Panc1 (cell line): ENCODE measurements at regions not wholly inside any gene's neighbourhood (a gene's known extent, or its start where the extent isn't known, plus 50 kb on each side); places are given as distances from the start of the nearest gene placed in this dataset.

Experiments
- TF ChIP-seq, protein P1 (sequence below): fragments of 450-650 bp; IDR thresholded peaks from 2 replicates; pipeline ENCODE4 v1.5.1; 2017; ENCODE audit warnings: mild to moderate bottlenecking
- TF ChIP-seq, protein P2 (sequence below), 2 experiments: IDR thresholded peaks; 2 replicates each; pipeline ENCODE4 v1.6.1; 2011 to 2012; ENCODE audit warnings: low read depth in 2 of 2, control low read depth in 1 of 2, low read length in 1 of 2, mild to moderate bottlenecking in 1 of 2, moderate library complexity in 1 of 2; ENCODE audit not compliant: insufficient read depth in 1 of 2

DNA sequence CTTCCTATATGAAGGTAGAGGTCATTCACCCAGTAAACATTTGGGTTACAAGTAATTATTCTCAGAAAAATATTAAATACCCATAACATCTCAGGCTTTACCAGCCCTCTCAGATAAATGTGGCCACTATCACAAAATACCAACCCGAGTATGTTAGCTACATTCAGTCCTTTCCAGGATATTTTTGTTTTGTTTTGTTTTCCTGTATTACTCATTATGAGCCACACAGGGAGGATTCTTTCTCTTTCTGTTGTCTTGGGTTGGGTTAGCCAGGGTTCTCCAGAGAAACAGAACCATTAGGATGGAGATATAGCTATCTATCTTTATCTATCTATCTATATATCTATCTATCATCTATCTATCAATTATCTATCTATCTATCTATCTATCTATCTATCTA is 947.6 kb upstream of the MDGA2 start:
- TF ChIP-seq, protein P1, sequence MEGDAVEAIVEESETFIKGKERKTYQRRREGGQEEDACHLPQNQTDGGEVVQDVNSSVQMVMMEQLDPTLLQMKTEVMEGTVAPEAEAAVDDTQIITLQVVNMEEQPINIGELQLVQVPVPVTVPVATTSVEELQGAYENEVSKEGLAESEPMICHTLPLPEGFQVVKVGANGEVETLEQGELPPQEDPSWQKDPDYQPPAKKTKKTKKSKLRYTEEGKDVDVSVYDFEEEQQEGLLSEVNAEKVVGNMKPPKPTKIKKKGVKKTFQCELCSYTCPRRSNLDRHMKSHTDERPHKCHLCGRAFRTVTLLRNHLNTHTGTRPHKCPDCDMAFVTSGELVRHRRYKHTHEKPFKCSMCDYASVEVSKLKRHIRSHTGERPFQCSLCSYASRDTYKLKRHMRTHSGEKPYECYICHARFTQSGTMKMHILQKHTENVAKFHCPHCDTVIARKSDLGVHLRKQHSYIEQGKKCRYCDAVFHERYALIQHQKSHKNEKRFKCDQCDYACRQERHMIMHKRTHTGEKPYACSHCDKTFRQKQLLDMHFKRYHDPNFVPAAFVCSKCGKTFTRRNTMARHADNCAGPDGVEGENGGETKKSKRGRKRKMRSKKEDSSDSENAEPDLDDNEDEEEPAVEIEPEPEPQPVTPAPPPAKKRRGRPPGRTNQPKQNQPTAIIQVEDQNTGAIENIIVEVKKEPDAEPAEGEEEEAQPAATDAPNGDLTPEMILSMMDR = no peak
- TF ChIP-seq, protein P2, sequence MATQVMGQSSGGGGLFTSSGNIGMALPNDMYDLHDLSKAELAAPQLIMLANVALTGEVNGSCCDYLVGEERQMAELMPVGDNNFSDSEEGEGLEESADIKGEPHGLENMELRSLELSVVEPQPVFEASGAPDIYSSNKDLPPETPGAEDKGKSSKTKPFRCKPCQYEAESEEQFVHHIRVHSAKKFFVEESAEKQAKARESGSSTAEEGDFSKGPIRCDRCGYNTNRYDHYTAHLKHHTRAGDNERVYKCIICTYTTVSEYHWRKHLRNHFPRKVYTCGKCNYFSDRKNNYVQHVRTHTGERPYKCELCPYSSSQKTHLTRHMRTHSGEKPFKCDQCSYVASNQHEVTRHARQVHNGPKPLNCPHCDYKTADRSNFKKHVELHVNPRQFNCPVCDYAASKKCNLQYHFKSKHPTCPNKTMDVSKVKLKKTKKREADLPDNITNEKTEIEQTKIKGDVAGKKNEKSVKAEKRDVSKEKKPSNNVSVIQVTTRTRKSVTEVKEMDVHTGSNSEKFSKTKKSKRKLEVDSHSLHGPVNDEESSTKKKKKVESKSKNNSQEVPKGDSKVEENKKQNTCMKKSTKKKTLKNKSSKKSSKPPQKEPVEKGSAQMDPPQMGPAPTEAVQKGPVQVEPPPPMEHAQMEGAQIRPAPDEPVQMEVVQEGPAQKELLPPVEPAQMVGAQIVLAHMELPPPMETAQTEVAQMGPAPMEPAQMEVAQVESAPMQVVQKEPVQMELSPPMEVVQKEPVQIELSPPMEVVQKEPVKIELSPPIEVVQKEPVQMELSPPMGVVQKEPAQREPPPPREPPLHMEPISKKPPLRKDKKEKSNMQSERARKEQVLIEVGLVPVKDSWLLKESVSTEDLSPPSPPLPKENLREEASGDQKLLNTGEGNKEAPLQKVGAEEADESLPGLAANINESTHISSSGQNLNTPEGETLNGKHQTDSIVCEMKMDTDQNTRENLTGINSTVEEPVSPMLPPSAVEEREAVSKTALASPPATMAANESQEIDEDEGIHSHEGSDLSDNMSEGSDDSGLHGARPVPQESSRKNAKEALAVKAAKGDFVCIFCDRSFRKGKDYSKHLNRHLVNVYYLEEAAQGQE (IDR thresholded peaks at IDR 0.05; ENCODE audit: insufficient read depth in 1 of 2, low read depth in 2 of 2, low read length in 1 of 2) = no peak
